GM21381 (cell line): ENCODE measurements at regions not wholly inside any gene's neighbourhood (a gene's known extent, or its start where the extent isn't known, plus 50 kb on each side); places are given as distances from the start of the nearest gene placed in this dataset.

Experiments used
- ATAC-seq: cut with Tn5 transposase; IDR thresholded peaks from one replicate; pipeline ENCODE4 v1.9.1; 2021; ENCODE audit warnings: mild to moderate bottlenecking, moderate library complexity; ENCODE audit not compliant: unreplicated experiment

- ATAC-seq, result no peak
Observed at GRCh38 chr18:42588786-42589185, 526.7 kb downstream of the RIT2 start.

DNA sequence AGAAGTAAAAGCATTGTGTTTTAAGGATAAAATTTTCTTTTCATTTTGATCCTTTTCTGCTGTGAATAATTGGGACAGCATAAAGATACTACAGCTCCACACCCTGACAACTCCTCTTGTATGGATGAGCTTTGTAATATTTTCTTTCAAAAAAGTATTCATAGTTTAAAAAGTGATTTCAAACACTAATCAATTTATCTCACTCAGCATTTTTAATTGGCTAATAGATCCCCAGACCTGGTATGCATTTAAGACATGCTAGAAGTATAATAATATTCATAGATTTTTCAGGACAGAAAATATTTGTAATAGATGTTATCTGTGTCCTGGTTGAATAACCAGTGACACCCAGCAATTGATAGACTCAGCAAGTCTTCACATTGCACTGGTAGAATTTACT is 510.7 kb downstream of the RIT2 start:
- no peak for ATAC-seq

GRCh38 chr18:42606886-42607495 is 508.5 kb downstream of the RIT2 start:
- ATAC-seq, result no peak

- ATAC-seq, result no peak
Observed at GRCh38 chr18:42611134-42611533, 504.4 kb downstream of the RIT2 start.

DNA sequence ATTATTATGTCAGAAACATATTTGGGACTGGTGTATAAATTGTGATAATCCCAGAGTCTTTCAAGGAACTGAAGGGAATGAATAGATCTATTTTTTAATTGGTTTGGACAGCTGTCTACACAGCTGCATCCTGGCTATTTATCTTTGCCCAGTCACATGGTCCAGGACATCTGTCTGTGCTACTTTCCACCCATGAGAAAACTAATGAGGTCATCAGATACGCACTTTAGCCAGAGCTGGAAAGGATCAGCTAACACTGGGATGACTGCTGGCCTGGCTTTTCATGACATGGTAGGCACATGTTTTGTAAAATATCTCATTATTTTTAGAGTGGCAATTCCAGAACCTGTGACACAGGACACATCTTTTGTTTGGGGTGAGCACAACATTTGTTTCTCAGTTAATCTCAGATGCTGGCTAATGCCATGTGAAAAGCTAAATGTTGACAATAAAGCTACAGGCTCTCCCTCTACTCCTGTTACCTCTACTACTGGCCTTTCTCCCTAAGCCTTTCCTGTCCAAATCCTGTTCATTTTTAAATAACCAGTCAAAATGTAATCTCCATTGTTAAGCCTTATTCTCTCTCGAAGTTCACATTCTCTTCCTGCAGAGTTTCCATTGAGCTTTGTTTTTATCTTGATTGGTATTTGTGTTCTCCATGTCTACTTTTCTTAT is 500.7 kb downstream of the RIT2 start:
- ATAC-seq, result no peak

- no peak for ATAC-seq
Observed at GRCh38 chr18:42617221-42617620, 498.3 kb downstream of the RIT2 start.

DNA sequence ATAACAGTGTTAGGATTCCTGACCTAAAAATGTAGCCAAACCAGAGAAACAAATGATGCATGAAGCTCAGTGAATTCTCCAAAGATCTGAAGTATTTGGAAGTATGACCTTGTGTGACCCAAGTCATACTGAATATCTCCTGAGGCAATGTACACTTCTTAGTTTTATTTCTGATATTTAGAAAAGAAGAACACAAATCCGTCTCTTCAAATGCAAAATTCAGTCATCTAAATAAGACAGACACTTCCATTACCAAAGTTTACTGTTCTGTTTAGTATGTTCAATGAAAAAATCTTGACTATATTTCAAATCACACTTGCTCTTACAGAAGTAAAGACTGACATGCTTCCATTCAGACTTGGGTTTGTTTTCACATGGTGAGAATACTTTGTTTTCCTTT is 495.7 kb downstream of the RIT2 start:
- no peak for ATAC-seq

DNA sequence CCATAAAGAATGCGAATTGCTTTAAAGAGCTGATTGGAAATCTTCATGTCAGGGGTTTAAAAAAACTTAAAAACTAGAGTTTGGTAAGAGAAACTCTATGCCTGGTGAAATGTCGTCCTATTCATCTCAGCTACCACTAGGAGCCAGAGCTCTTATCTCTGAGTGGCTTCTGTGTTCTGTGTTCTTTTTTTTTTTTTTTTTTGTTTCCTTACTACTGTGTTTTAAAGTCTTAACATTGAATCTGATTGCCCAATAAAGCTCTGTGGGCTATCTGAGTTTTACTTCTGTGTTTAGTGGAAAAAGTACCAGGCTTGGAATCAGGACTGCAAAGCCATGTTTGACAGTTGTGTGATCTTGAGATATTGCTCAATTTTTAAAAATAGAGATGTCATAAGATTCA is 494.8 kb downstream of the RIT2 start:
- ATAC-seq, result no peak

GRCh38 chr18:42623935-42624334 is 491.6 kb downstream of the RIT2 start:
- no peak for ATAC-seq

DNA sequence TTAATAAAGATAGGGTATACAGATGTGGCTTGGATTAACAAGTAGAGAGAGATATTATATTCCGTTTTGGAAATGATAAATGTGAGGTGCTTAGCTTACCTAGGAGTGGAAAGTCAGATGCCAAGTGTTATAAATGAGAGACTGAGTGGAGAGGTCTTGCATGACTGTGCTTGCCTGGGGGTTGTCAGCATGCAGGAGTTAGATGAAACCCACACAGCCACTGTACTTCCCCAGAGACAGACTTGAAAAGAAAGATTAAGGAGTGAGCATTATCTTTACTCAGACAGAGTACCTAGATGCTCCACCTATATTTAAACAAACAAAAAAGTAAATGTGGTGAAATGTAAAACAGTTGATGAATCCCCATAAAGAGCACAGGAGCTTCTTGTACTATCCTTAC is 482.7 kb downstream of the RIT2 start:
- ATAC-seq, result no peak

DNA sequence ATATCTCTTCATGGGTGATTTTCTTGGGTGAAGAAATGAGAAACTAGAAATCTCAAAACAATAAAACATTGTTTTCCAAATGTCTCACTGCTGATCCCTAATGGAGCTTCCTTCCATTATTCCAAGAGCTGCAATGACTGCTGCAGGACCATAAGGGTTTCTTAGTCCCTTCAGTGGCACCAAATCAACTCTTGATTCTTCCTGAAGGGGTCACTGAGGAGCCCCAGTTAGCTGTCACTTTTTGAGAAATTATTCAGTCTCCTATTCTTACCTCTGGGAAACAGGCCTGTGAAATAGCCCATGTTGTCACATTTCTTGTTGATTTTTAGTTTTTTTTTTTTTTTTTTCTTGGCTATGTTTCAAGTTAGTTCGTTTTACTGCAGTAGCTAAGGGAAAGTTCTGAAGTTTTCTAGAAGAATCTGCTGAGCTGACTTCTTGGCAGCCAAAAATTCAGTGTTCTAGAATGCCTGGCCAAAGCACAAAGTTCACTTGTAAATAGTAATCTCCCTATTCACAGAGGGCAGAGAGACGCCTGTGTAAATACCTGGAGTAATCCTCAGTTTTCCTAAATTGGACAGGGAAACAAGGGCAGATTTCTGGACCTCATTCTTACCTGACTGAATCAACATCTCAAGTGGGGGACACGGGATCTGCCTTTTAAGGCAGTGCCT is 480.0 kb downstream of the RIT2 start:
- no peak for ATAC-seq

DNA sequence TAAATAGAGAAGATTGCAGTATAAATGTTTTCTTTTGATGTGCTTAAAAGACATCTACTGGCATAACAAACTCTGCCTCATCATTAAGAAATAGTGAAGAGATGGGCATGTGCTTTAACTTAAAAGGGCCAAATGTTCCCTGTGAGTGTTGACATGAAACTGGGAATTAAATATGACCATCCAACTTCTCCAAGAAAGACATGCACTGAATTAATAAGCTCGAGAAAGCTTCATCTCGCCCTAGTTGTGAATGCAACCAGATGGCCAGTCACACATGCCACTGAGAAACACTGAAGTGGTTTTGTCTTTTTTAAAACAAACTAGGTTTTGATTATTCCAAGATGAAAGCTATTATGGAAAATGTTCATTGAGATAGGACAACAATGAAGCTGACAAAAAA is 479.2 kb downstream of the RIT2 start:
- ATAC-seq, result no peak

DNA sequence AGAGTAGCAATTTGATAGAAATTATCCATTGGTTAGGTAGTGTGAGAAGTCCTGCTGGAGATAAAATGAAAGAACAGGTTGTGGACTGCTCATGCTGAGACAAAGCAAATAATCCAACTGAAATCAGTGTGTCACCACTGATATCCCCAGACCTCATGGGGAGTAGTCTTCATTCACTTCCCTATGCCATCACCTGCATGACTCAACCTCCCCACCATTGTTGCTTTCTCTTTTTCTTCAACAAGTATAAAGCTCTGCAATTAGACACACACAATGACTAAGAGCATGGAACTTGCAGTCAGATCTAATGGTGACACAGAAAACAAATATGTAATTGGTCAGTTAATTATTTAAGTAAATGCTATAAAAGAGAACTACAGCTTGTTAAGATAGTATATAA is 475.3 kb downstream of the RIT2 start:
- no peak for ATAC-seq

- no peak for ATAC-seq
Observed at GRCh38 chr18:42641996-42642395, 473.5 kb downstream of the RIT2 start.

DNA sequence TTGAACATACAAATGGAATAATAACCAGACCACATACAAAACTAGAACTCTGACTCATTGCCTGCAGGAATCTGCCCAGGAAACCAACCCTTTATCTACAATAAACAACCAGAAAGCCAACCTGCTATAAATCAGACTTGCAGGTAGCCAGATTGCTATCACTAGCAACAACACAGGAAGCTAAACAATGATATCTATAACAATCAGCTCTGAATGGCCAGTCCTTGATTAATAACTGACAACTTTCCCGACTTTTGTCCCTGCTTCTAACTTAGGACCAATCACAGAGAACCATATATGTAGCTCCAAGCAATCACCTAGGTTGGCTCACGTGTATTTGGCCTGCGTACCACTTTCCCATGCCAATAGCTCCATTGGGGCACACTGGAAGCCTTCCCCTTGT is 470.8 kb downstream of the RIT2 start:
- ATAC-seq, result no peak

DNA sequence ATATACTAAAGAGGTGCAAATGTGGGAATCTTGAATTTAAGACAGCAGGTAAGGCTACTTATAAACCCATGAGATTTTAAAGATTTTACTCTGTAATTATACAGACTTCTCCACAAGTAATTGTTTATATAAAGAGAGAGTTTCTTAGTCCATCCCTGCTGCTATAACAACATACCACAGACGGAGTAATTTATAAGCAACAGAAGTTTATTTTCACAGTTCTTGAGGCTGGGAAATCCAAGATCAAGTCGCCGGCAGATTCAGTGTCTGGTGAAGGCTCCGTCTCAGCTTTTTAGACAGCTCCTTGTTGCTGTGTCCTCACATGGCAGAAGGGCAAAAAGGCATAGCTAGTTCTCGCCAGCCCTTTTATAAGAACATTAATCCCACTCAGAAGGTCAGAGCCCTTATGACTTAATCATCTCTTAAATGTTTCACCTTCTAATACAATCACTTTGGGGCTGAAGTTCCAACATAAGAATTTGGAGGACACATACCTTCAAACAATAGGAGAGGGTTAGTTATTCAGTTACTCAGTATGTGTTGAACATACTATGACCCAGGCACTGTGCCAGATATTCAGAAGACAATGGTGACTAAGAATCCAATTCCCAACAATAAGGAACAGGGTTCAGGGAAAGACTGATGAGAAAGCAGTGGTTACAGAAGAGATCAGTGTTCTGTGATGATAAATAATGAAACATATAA is 466.0 kb downstream of the RIT2 start:
- ATAC-seq, result no peak

DNA sequence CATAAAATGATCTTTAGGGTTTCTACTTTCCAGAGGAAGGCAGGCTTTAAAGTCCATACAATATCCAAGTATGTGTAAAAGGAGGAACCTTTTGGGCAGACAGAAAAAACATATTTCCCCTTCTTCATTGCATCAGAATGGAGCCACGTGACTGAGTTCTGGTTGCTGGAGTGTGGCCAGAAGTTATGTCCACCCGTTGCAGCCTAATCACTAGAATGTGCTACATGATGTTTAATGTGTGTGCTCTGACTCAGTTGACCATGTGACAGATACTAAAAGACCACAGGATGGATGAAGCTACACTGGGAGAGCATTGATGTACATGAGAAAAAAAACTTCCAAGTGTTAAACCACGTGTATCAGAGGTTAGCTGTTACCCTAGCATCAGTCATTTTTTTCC is 460.9 kb downstream of the RIT2 start:
- no peak for ATAC-seq

DNA sequence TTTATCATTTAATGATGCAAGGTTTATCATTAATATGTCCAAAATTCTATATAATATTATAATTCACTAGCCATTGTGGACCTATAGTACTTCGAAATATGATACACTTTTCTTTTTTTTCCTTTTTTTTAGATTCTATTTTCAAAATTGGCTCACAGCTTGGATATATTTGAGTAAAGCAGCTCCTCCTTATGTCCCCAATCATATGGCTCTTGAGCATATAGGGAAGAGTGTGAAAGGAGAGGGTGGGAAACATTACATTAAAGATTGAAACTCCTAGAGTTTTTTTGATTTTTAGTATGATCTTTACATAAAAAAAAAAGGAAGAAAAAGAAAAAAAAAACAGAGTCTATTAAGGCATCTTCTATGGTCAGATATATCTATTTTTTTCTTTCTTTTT is 457.9 kb downstream of the RIT2 start:
- no peak for ATAC-seq

GRCh38 chr18:42658171-42658570 is 457.3 kb downstream of the RIT2 start:
- ATAC-seq, result no peak

DNA sequence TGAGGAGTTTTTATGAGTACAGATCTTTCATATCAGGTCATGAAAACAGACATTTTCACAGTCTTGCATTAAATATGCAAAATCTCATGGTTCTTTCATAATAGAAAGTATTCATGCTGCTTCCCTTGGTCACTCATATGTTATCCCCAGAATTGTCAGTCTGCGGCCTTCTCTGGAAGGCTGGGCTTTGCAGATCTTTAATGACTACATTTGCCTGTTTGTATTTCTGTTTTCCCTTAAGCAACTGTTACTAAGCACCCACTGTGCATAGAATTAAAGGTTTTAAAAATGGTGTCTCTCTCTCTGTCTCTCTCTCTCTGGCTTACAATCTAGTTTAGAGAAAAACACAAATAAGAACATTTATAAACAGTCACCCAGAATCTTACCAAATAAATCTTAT is 456.3 kb downstream of the RIT2 start:
- ATAC-seq, result no peak

DNA sequence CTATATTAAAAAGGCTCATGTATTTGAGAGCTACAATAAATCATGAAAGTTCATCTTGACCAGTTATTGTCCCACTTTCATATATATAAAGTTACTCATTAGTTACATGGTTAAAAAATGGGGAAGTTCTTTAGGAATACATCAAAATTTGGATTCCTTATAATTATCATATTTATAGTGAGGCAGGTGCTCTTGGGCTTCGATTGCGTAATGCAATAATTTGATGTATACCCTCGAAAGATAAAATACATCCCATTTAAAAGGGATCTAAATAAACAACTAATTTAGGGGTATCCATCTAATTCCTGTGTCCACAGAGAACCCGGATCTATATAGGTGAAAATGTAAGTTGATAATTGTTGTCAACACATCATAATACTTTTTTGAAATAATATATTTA is 444.6 kb downstream of the RIT2 start:
- ATAC-seq, result no peak

DNA sequence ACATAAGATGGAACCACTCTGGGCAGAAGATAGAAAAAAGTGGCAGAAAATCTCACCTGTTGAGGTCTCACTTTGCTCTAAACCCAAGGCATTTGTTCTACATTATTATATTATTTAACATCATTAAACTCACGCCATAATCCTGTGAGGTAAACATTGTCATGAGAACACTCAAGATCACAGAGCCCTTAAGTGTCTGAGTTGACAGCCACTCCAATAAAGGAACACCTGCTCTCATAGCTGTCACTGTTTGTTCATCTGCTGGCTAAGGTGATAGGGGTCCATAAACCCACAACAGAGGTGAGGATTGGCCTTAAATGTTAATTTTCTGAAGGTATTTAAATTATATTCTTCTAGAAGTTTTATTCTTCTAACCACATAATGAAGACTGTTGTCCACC is 439.7 kb downstream of the RIT2 start:
- no peak for ATAC-seq
